Pancreas (tissue), 10 donors: ENCODE measurements at regions not wholly inside any gene's neighbourhood (a gene's known extent, or its start where the extent isn't known, plus 50 kb on each side); places are given as distances from the start of the nearest gene placed in this dataset.

Experiments
- ATAC-seq, 4 donors: fragments of 200-7000 bp; cut with Tn5 transposase; one replicate each; pipeline versions ENCODE4 v1.8.0 to v1.9.1; 2020; ENCODE audit warnings: mild to moderate bottlenecking in 4 of 4, moderate library complexity in 4 of 4
- DNase-seq, 6 donors: peaks; one replicate each; pipeline ENCODE4 v3.0.0-alpha.2; 2020
- FAIRE-seq: peaks from 2 replicates; lab custom pipeline; 2012; peaks lifted over from hg19 to GRCh38; lab: Jason Lieb, UNC
- H3K27ac ChIP-seq, 4 donors: fragments of 200-600 bp; sonication (generic); 1 replicate in 3 of 4; 2 replicates in 1 of 4; pipeline versions ENCODE4 v1.5.0 to v1.8.0; 2020
- H3K27me3 ChIP-seq, 4 donors: fragments of 200-600 bp; one replicate each; pipeline ENCODE4 v1.8.0; 2021
- H3K36me3 ChIP-seq, 3 donors: fragments of 200-600 bp; sonication (generic) in 1 of 3; one replicate each; pipeline versions ENCODE4 v1.5.0 to v1.8.0; 2020 to 2021
- H3K4me1 ChIP-seq, 3 donors: fragments of 200-600 bp; one replicate each; pipeline ENCODE4 v1.8.0; 2021
- H3K4me3 ChIP-seq, 4 donors: fragments of 200-600 bp; sonication (generic) in 2 of 4; one replicate each; pipeline versions ENCODE4 v1.5.0 to v1.8.0; 2020 to 2021
- H3K9me3 ChIP-seq, 4 donors: fragments of 200-600 bp; one replicate each; pipeline ENCODE4 v1.8.0; 2021
- CTCF ChIP-seq, 4 donors: fragments of 200-600 bp; sonication (generic) in 3 of 4; IDR thresholded peaks; one replicate each; pipeline versions ENCODE4 v1.5.0 to v1.8.0; 2021; ENCODE audit warnings: antibody characterized with exemption in 4 of 4
- WGBS, 2 donors: extraction: QIAGEN DNeasy Blood & Tissue Kit; methylation state at CpG; one replicate each; pipeline ENCODE4 v1.1.7; 2013; 5-methylcytosine and 5-hydroxymethylcytosine counted together
- intact Hi-C, 3 donors: fragments of 100-400 bp; cut with DNase I; formaldehyde crosslinking; loops; one replicate each; pipeline versions ENCODE4 v1.11.1 to v1.14.2; 2022
- donor health status: healthy with polysubstance abuse.
- donor health status: DM: no; HTN: no; CAD: no; lungs with moderate emphysema.
- donor health status: DM: no; HTN: no; CAD: no.
- donor health status: control.
- donor health status: control.
- donor health status: Bipolar disorder and iron deficiency.
- donor health status: DM: yes; HTN: yes; CAD: no.
- donor health status: DM: no; HTN: no; CAD: no.
- donor health status: DM: no; HTN: no; CAD: no.
- donor health status: DM: yes; HTN: yes; CAD: no.

GRCh38 chr11:91187314-91187713, 964.5 kb upstream of the CHORDC1 start:
- Histone ChIP-seq H3K27ac (no peak overlapping the region), H3K4me3 (no peak overlapping the region), H3K36me3 (no peaks in the 10 kb centered on the region), H3K4me1 (no peaks in the 10 kb centered on the region), H3K9me3 (no peaks in the 10 kb centered on the region), H3K27me3 (no peaks in the 10 kb centered on the region)
- no peak for TF ChIP-seq CTCF (IDR thresholded peaks at IDR 0.05)
- ATAC-seq (no peak), FAIRE-seq (no peak), DNase-seq (no peak)
- 60 to 73% methylated on average over 2 of the region's 2 CpGs for WGBS, 2 donors
- intact Hi-C loops: no loop called here

- H3K27ac ChIP-seq: no peak overlapping the region
- intact Hi-C loops: no loop called here
- TF ChIP-seq CTCF (IDR thresholded peaks at IDR 0.05): no peak
- H3K4me1 ChIP-seq: no peaks in the 10 kb centered on the region
- FAIRE-seq (no peak), ATAC-seq (no peak), DNase-seq (no peak)
- H3K4me3 ChIP-seq: no peak overlapping the region
- 51 to 60% methylated on average over 1 of the region's 1 CpG for WGBS, 2 donors
- H3K9me3 ChIP-seq: no peaks in the 10 kb centered on the region
- no peaks in the 10 kb centered on the region for H3K36me3 ChIP-seq
- no peaks in the 10 kb centered on the region for H3K27me3 ChIP-seq
These were observed 955.5 kb upstream of the CHORDC1 start for GRCh38 chr11:91178366-91178765.

GRCh38 chr11:91174734-91175133, 951.9 kb upstream of the CHORDC1 start:
- intact Hi-C loops: no loop called here
- Histone ChIP-seq H3K4me1 (no peaks in the 10 kb centered on the region), H3K27me3 (no peaks in the 10 kb centered on the region), H3K27ac (no peak overlapping the region), H3K36me3 (no peaks in the 10 kb centered on the region), H3K9me3 (no peaks in the 10 kb centered on the region), H3K4me3 (no peak overlapping the region)
- TF ChIP-seq CTCF (IDR thresholded peaks at IDR 0.05): no peak
- FAIRE-seq (no peak), ATAC-seq (no peak), DNase-seq (no peak)

GRCh38 chr11:91174193-91174592, 951.3 kb upstream of the CHORDC1 start:
- H3K4me3 ChIP-seq: no peak overlapping the region
- no peaks in the 10 kb centered on the region for H3K9me3 ChIP-seq
- FAIRE-seq (no peak), ATAC-seq (no peak), DNase-seq (no peak)
- TF ChIP-seq CTCF (IDR thresholded peaks at IDR 0.05): no peak
- 54 to 58% methylated on average over 2 of the region's 2 CpGs for WGBS, 2 donors
- no peaks in the 10 kb centered on the region for H3K4me1 ChIP-seq
- H3K36me3 ChIP-seq: no peaks in the 10 kb centered on the region
- no peak overlapping the region for H3K27ac ChIP-seq
- no peaks in the 10 kb centered on the region for H3K27me3 ChIP-seq
- intact Hi-C loops: no loop called here

GRCh38 chr11:91173701-91174100, 950.9 kb upstream of the CHORDC1 start:
- TF ChIP-seq CTCF (IDR thresholded peaks at IDR 0.05): no peak
- Histone ChIP-seq H3K27ac (no peak overlapping the region), H3K36me3 (no peaks in the 10 kb centered on the region), H3K9me3 (no peaks in the 10 kb centered on the region), H3K4me3 (no peak overlapping the region), H3K27me3 (no peaks in the 10 kb centered on the region), H3K4me1 (no peaks in the 10 kb centered on the region)
- intact Hi-C loops: no loop called here
- DNase-seq (no peak), FAIRE-seq (no peak), ATAC-seq (no peak)
